ENCODE measurements at regions not wholly inside any gene's neighbourhood (a gene's known extent, or its start where the extent isn't known, plus 50 kb on each side); places are given as distances from the start of the nearest gene placed in this dataset.

- peaks cover 0 to 10% (median 0%) of the 10 kb centered on the region in 4 donors for H3K9me3 ChIP-seq
- H3K27me3 ChIP-seq, result no peaks in the 10 kb centered on the region
- no peaks in the 10 kb centered on the region for H3K36me3 ChIP-seq
- no peak for DNase-seq
- TF ChIP-seq, protein P1, sequence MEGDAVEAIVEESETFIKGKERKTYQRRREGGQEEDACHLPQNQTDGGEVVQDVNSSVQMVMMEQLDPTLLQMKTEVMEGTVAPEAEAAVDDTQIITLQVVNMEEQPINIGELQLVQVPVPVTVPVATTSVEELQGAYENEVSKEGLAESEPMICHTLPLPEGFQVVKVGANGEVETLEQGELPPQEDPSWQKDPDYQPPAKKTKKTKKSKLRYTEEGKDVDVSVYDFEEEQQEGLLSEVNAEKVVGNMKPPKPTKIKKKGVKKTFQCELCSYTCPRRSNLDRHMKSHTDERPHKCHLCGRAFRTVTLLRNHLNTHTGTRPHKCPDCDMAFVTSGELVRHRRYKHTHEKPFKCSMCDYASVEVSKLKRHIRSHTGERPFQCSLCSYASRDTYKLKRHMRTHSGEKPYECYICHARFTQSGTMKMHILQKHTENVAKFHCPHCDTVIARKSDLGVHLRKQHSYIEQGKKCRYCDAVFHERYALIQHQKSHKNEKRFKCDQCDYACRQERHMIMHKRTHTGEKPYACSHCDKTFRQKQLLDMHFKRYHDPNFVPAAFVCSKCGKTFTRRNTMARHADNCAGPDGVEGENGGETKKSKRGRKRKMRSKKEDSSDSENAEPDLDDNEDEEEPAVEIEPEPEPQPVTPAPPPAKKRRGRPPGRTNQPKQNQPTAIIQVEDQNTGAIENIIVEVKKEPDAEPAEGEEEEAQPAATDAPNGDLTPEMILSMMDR (IDR thresholded peaks at IDR 0.05), result no peak
- TF ChIP-seq POLR2A (IDR thresholded peaks at IDR 0.05), result no peak
- no peaks in the 10 kb centered on the region for H3K4me1 ChIP-seq
- H3K27ac ChIP-seq, result no peak overlapping the region
- no peak overlapping the region for H3K4me3 ChIP-seq
Measured at GRCh38 chr6:62441182-62441581, 155.2 kb upstream of the KHDRBS2 start.

DNA sequence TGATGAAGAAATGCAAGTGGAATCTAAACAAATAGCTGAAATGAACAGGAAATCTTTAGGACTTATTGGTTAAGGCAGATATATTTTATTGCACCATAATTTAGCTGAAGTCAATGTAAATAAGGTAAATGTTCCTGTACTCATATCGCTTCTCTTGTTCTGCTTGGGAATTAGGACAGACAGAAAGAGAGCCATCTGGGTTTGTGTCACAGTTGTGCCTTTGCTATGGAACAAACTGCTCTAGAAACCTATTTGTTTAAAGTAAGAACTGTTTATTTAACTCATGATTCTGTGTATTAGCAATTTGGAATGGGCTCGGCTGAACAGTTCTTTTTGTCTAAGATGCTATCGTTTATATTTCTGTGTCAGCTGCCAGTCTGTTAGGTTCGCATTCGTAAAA is 143.8 kb upstream of the KHDRBS2 start:
- H3K27me3 ChIP-seq, result no peaks in the 10 kb centered on the region
- no peak for DNase-seq
- peaks cover 0 to 2% (median 0%) of the 10 kb centered on the region in 4 donors for H3K9me3 ChIP-seq
- H3K27ac ChIP-seq, result no peak overlapping the region
- no peaks in the 10 kb centered on the region for H3K4me1 ChIP-seq
- TF ChIP-seq, protein P1 (IDR thresholded peaks at IDR 0.05), result no peak
- TF ChIP-seq POLR2A (IDR thresholded peaks at IDR 0.05), result no peak
- H3K36me3 ChIP-seq, result no peaks in the 10 kb centered on the region
- H3K4me3 ChIP-seq, result no peak overlapping the region

GRCh38 chr6:62400521-62401259 is 114.7 kb upstream of the KHDRBS2 start:
- H3K4me1 ChIP-seq, result no peaks in the 10 kb centered on the region
- H3K27ac ChIP-seq, result no peak overlapping the region
- no peaks in the 10 kb centered on the region for H3K27me3 ChIP-seq
- no peaks in the 10 kb centered on the region for H3K9me3 ChIP-seq
- DNase-seq, result no peak
- TF ChIP-seq, protein P1 (IDR thresholded peaks at IDR 0.05), result no peak
- no peak for TF ChIP-seq POLR2A (IDR thresholded peaks at IDR 0.05)
- no peaks in the 10 kb centered on the region for H3K36me3 ChIP-seq
- H3K4me3 ChIP-seq, result no peak overlapping the region

- no peak for DNase-seq
- no peak overlapping the region for H3K4me3 ChIP-seq
- H3K27me3 ChIP-seq, result no peaks in the 10 kb centered on the region
- no peak overlapping the region for H3K27ac ChIP-seq
- H3K36me3 ChIP-seq, result no peaks in the 10 kb centered on the region
- H3K4me1 ChIP-seq, result no peaks in the 10 kb centered on the region
- TF ChIP-seq, protein P1 (IDR thresholded peaks at IDR 0.05), result no peak
- no peak for TF ChIP-seq POLR2A (IDR thresholded peaks at IDR 0.05)
- no peaks in the 10 kb centered on the region for H3K9me3 ChIP-seq
Measured at GRCh38 chr6:62393608-62394007, 107.6 kb upstream of the KHDRBS2 start.

DNA sequence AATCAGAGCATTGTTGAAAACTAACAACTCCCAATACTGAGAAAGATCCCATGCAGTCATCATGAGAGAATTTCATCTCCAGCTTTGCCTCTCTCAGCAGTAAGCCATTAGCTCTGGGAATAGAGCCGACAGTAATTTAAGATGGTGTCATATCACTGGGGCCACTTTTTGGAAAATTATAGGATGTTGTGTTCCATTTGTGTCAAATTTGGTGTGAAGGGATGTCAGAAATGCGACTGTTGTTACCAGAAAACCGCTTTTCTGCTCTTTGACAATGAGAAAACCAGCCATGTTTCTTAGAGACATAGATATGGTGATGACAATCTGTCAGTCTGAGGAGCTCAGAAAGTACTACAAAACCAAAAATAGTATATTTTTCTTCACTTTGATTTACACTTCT is 106.3 kb upstream of the KHDRBS2 start:
- H3K4me3 ChIP-seq, result no peak overlapping the region
- no peak for DNase-seq
- H3K27ac ChIP-seq, result no peak overlapping the region
- no peaks in the 10 kb centered on the region for H3K9me3 ChIP-seq
- no peaks in the 10 kb centered on the region for H3K36me3 ChIP-seq
- no peak for TF ChIP-seq POLR2A (IDR thresholded peaks at IDR 0.05)
- TF ChIP-seq, protein P1 (IDR thresholded peaks at IDR 0.05), result no peak
- no peaks in the 10 kb centered on the region for H3K27me3 ChIP-seq
- H3K4me1 ChIP-seq, result no peaks in the 10 kb centered on the region

Data from Peyer's patch (tissue), 4 donors.